WI38 (cell line): ENCODE measurements at regions not wholly inside any gene's neighbourhood (a gene's known extent, or its start where the extent isn't known, plus 50 kb on each side); places are given as distances from the start of the nearest gene placed in this dataset.

Source experiments
- H3K4me3 ChIP-seq: 2 replicates; pipeline ENCODE4 v1.5.1; 2011; ENCODE audit warnings: low read depth, mild to moderate bottlenecking, control low read depth, low read length
- TF ChIP-seq, protein P1 (sequence below): IDR thresholded peaks from 2 replicates; pipeline ENCODE4 v1.5.1; 2012; ENCODE audit warnings: low read depth, mild to moderate bottlenecking, control low read depth, low read length

DNA sequence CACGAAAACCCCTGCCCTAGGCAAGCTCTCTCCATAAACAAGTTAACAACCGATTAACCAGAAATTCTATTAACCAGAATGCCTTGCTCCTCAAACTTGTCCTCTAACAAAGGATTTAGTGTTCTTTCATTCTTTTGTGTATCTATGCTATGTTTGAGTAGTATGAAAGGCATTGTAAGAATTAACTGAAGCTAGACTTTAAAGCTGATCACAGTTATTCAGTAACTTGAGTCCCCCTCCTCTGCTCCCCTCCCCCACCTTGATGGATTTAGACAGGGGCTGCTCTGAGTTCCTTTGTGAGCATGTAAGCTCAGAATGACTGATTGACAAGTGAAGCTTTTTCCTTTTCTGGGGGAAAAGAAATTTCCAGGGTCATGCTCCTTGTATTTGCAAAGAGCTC, 257.6 kb downstream of the TTLL7 start:
- TF ChIP-seq, protein P1, sequence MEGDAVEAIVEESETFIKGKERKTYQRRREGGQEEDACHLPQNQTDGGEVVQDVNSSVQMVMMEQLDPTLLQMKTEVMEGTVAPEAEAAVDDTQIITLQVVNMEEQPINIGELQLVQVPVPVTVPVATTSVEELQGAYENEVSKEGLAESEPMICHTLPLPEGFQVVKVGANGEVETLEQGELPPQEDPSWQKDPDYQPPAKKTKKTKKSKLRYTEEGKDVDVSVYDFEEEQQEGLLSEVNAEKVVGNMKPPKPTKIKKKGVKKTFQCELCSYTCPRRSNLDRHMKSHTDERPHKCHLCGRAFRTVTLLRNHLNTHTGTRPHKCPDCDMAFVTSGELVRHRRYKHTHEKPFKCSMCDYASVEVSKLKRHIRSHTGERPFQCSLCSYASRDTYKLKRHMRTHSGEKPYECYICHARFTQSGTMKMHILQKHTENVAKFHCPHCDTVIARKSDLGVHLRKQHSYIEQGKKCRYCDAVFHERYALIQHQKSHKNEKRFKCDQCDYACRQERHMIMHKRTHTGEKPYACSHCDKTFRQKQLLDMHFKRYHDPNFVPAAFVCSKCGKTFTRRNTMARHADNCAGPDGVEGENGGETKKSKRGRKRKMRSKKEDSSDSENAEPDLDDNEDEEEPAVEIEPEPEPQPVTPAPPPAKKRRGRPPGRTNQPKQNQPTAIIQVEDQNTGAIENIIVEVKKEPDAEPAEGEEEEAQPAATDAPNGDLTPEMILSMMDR = no peak
- H3K4me3 ChIP-seq = no peak overlapping the region

DNA sequence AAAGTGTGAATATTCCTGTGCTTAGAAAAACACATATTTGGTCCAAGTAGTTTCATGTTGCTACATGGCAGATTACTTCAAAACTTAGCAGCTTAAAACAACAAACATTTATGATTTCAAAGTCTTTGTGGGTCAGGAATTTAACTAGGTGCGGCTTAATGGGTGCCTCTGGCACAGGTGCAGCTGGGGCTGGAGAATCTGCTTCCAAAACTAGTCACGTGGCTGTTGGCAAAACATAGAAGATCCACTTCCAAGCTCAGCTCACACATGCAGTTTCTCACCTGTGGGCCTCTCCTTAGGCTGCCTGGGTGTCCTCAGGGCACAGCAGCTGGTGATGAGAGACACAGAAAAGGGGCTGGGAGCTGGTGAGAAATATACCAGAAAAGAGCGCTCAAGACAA, 263.4 kb downstream of the TTLL7 start:
- H3K4me3 ChIP-seq = no peak overlapping the region
- TF ChIP-seq, protein P1 = no peak

GRCh38 chr1:83734420-83734819, 264.5 kb downstream of the TTLL7 start:
- TF ChIP-seq, protein P1 = no peak

GRCh38 chr1:83725735-83726360, 273.1 kb downstream of the TTLL7 start:
- no peak overlapping the region for H3K4me3 ChIP-seq
- TF ChIP-seq, protein P1 = no peak

More at GRCh38 chr1:83734420-83734819, 264.5 kb downstream of the TTLL7 start:
- H3K4me3 ChIP-seq = no peak overlapping the region

GRCh38 chr1:83718338-83718737, 280.6 kb downstream of the TTLL7 start:
- no peak overlapping the region for H3K4me3 ChIP-seq
- TF ChIP-seq, protein P1 = no peak

- H3K4me3 ChIP-seq = no peak overlapping the region
- TF ChIP-seq, protein P1 = no peak
Measured at GRCh38 chr1:83717785-83718184, 281.1 kb downstream of the TTLL7 start.

DNA sequence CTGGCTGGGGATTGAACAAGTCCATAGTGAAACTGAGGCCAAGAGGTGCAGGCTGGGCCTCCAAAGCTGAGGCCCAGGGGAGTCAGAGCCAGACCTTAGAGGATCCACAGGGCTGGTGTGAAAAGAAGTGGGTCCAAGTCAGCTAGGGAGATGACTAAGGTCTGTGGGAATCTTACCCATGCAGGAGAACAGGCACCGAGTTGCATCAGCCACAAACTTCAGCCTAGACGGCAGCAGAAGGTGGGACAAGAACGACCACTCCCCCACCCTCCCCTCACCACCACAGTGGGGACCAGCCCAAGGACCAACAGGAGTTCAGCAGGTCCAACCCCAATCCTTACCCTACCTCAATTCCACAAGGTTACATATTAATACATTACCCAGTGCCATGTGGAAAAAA, 282.3 kb downstream of the TTLL7 start:
- no peak overlapping the region for H3K4me3 ChIP-seq
- TF ChIP-seq, protein P1 = no peak
